Esophagus muscularis mucosa (tissue), 3 donors: ENCODE measurements at regions not wholly inside any gene's neighbourhood (a gene's known extent, or its start where the extent isn't known, plus 50 kb on each side); places are given as distances from the start of the nearest gene placed in this dataset.
"Not testable (repeated sequence)": the region's sequence is repeated elsewhere in the genome, so short reads cannot be mapped to it uniquely, and the experiment has no call there.

Experiments
- CTCF ChIP-seq, 3 experiments: fragments of 200-600 bp in 2 of 3; fragments of 450-650 bp in 1 of 3; sonication (generic) in 2 of 3; IDR thresholded peaks; one replicate each; pipeline ENCODE4 v1.5.1; 2017 to 2019; ENCODE audit warnings: antibody characterized with exemption in 3 of 3, mild to moderate bottlenecking in 2 of 3, moderate library complexity in 1 of 3
- POLR2AphosphoS5 ChIP-seq, 2 donors: sonication (generic); formaldehyde crosslinking; IDR thresholded peaks; one replicate each; pipeline ENCODE4 v1.6.1; 2017; ENCODE audit warnings: antibody characterized with exemption in 2 of 2

- not testable (repeated sequence) for TF ChIP-seq CTCF, POLR2AphosphoS5 (IDR thresholded peaks at IDR 0.05)
Measured at GRCh38 chrX:150125045-150125444, 186.8 kb upstream of the EOLA2 start.
